Mucosa of rectum (tissue), 2 donors: ENCODE measurements at regions not wholly inside any gene's neighbourhood (a gene's known extent, or its start where the extent isn't known, plus 50 kb on each side); places are given as distances from the start of the nearest gene placed in this dataset.

Experiments
- H3K27ac ChIP-seq, 2 donors: one replicate each; pipeline ENCODE4 v1.7.0; 2013; ENCODE audit warnings: inconsistent platforms in 2 of 2, low read depth in 2 of 2, low read length in 2 of 2
- H3K27me3 ChIP-seq, 2 donors: one replicate each; pipeline ENCODE4 v1.7.0; 2013; ENCODE audit warnings: low read length in 2 of 2; ENCODE audit not compliant: control insufficient read depth in 2 of 2, insufficient read depth in 2 of 2
- H3K36me3 ChIP-seq, 2 donors: one replicate each; pipeline ENCODE4 v1.7.0; 2013; ENCODE audit warnings: low read length in 2 of 2; ENCODE audit not compliant: control insufficient read depth in 2 of 2, insufficient read depth in 2 of 2
- H3K4me1 ChIP-seq, 2 donors: one replicate each; pipeline ENCODE4 v1.7.0; 2013; ENCODE audit warnings: low read length in 2 of 2, mild to moderate bottlenecking in 1 of 2; ENCODE audit not compliant: control insufficient read depth in 2 of 2, insufficient read depth in 2 of 2
- H3K4me3 ChIP-seq, 2 donors: one replicate each; pipeline ENCODE4 v1.7.0; 2013; ENCODE audit warnings: low read length in 2 of 2
- H3K9ac ChIP-seq, 2 donors: one replicate each; pipeline ENCODE4 v1.7.0; 2013; ENCODE audit warnings: low read length in 2 of 2, low read depth in 1 of 2, mild to moderate bottlenecking in 1 of 2
- H3K9me3 ChIP-seq, 2 donors: one replicate each; pipeline ENCODE4 v1.7.0; 2013; ENCODE audit warnings: low read length in 2 of 2; ENCODE audit not compliant: control insufficient read depth in 2 of 2
- donor health status: healthy.
- donor health status: Normal muscosa, but diverticular disease.

- H3K9ac ChIP-seq = no peak overlapping the region
- no peaks in the 10 kb centered on the region for H3K27me3 ChIP-seq
- no peaks in the 10 kb centered on the region for H3K9me3 ChIP-seq
- no peaks in the 10 kb centered on the region for H3K4me1 ChIP-seq
- no peak overlapping the region for H3K27ac ChIP-seq
- H3K4me3 ChIP-seq = no peak overlapping the region
- H3K36me3 ChIP-seq = no peaks in the 10 kb centered on the region
These were observed 356.7 kb downstream of the LRIG3 start for GRCh38 chr12:58563621-58564020.

- no peaks in the 10 kb centered on the region for H3K9me3 ChIP-seq
- no peaks in the 10 kb centered on the region for H3K36me3 ChIP-seq
- no peaks in the 10 kb centered on the region for H3K27me3 ChIP-seq
- no peak overlapping the region for H3K9ac ChIP-seq
- no peaks in the 10 kb centered on the region for H3K4me1 ChIP-seq
- H3K27ac ChIP-seq = no peak overlapping the region
- no peak overlapping the region for H3K4me3 ChIP-seq
These were observed 355.6 kb downstream of the LRIG3 start for GRCh38 chr12:58564721-58565120.

GRCh38 chr12:58566599-58566998 is 353.7 kb downstream of the LRIG3 start:
- Histone ChIP-seq H3K4me1 (no peaks in the 10 kb centered on the region), H3K27ac (no peak overlapping the region), H3K27me3 (no peaks in the 10 kb centered on the region), H3K9ac (no peak overlapping the region), H3K36me3 (no peaks in the 10 kb centered on the region), H3K4me3 (no peak overlapping the region), H3K9me3 (no peaks in the 10 kb centered on the region)

GRCh38 chr12:58567189-58567588 is 353.1 kb downstream of the LRIG3 start:
- H3K4me1 ChIP-seq = no peaks in the 10 kb centered on the region
- H3K4me3 ChIP-seq = no peak overlapping the region
- H3K27ac ChIP-seq = no peak overlapping the region
- no peaks in the 10 kb centered on the region for H3K27me3 ChIP-seq
- no peak overlapping the region for H3K9ac ChIP-seq
- H3K9me3 ChIP-seq = no peaks in the 10 kb centered on the region
- no peaks in the 10 kb centered on the region for H3K36me3 ChIP-seq

- H3K36me3 ChIP-seq = no peaks in the 10 kb centered on the region
- H3K4me1 ChIP-seq = no peaks in the 10 kb centered on the region
- no peaks in the 10 kb centered on the region for H3K9me3 ChIP-seq
- no peaks in the 10 kb centered on the region for H3K27me3 ChIP-seq
- H3K9ac ChIP-seq = no peak overlapping the region
- H3K27ac ChIP-seq = no peak overlapping the region
- H3K4me3 ChIP-seq = no peak overlapping the region
These were observed 349.9 kb downstream of the LRIG3 start for GRCh38 chr12:58570411-58570810.

GRCh38 chr12:58575256-58575655 is 345.0 kb downstream of the LRIG3 start:
- Histone ChIP-seq H3K27me3 (no peaks in the 10 kb centered on the region), H3K4me1 (no peaks in the 10 kb centered on the region), H3K9ac (no peak overlapping the region), H3K27ac (no peak overlapping the region), H3K4me3 (no peak overlapping the region), H3K9me3 (no peaks in the 10 kb centered on the region), H3K36me3 (no peaks in the 10 kb centered on the region)

- Histone ChIP-seq H3K4me1 (no peaks in the 10 kb centered on the region), H3K9ac (no peak overlapping the region), H3K4me3 (no peak overlapping the region), H3K9me3 (no peaks in the 10 kb centered on the region), H3K36me3 (no peaks in the 10 kb centered on the region), H3K27ac (no peak overlapping the region), H3K27me3 (no peaks in the 10 kb centered on the region)
These were observed 344.2 kb downstream of the LRIG3 start for GRCh38 chr12:58576081-58576480.

- Histone ChIP-seq H3K9me3 (no peaks in the 10 kb centered on the region), H3K27ac (no peak overlapping the region), H3K9ac (no peak overlapping the region), H3K4me3 (no peak overlapping the region), H3K27me3 (no peaks in the 10 kb centered on the region), H3K4me1 (no peaks in the 10 kb centered on the region), H3K36me3 (no peaks in the 10 kb centered on the region)
These were observed 343.4 kb downstream of the LRIG3 start for GRCh38 chr12:58576916-58577315.

- Histone ChIP-seq H3K4me1 (no peaks in the 10 kb centered on the region), H3K36me3 (no peaks in the 10 kb centered on the region), H3K9me3 (no peaks in the 10 kb centered on the region), H3K27ac (no peak overlapping the region), H3K27me3 (no peaks in the 10 kb centered on the region), H3K4me3 (no peak overlapping the region), H3K9ac (no peak overlapping the region)
These were observed 340.2 kb downstream of the LRIG3 start for GRCh38 chr12:58580095-58580494.

GRCh38 chr12:58583529-58583928 is 336.8 kb downstream of the LRIG3 start:
- no peak overlapping the region for H3K27ac ChIP-seq
- H3K9ac ChIP-seq = no peak overlapping the region
- no peaks in the 10 kb centered on the region for H3K9me3 ChIP-seq
- no peaks in the 10 kb centered on the region for H3K36me3 ChIP-seq
- H3K27me3 ChIP-seq = no peaks in the 10 kb centered on the region
- no peak overlapping the region for H3K4me3 ChIP-seq
- H3K4me1 ChIP-seq = no peaks in the 10 kb centered on the region

- Histone ChIP-seq H3K27me3 (no peaks in the 10 kb centered on the region), H3K27ac (no peak overlapping the region), H3K4me1 (no peaks in the 10 kb centered on the region), H3K4me3 (no peak overlapping the region), H3K36me3 (no peaks in the 10 kb centered on the region), H3K9me3 (no peaks in the 10 kb centered on the region), H3K9ac (no peak overlapping the region)
These were observed 336.4 kb downstream of the LRIG3 start for GRCh38 chr12:58583940-58584339.
